ENCODE measurements at regions not wholly inside any gene's neighbourhood (a gene's known extent, or its start where the extent isn't known, plus 50 kb on each side); places are given as distances from the start of the nearest gene placed in this dataset.
"Not testable (repeated sequence)": the region's sequence is repeated elsewhere in the genome, so short reads cannot be mapped to it uniquely, and the experiment has no call there.

DNA sequence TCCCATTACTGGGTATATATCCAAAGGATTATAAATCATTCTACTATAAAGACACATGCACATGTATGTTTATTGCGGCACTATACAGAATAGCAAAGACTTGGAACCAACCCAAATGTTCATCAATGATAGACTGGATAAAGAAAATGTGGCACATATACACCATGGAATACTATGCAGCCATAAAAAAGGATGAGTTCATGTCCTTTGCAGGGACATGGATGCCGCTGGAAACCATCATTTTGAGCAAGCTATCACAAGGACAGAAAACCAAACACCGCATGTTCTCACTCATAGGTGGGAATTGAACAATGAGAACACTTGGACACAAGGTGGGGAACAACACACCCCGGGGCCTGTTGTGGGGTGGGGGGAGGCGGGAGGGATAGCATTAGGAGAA is 57.0 kb upstream of the NEUROD1 start:
- DNase-seq = not testable (repeated sequence)

- no peak for DNase-seq
Measured at GRCh38 chr2:181738074-181738473, 57.8 kb upstream of the NEUROD1 start.

DNA sequence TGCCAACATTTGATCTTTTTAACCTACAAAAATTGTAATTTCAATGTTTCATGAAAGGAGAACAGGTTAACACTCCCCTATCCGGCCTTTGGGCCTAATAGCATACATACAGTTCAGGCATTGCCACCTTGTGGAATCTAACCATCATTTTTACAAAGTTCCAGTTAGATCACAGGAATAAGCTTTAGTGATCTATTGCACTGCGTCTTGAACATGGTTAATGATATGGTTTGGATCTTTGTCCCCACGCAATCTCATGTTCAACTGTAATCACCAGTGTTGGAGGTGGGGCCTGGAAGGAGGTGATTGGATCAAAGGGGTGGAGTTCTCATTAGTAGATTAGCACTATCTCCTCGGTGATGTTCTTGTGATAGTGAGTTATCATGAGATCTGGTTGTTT is 58.2 kb upstream of the NEUROD1 start:
- no peak for DNase-seq

DNA sequence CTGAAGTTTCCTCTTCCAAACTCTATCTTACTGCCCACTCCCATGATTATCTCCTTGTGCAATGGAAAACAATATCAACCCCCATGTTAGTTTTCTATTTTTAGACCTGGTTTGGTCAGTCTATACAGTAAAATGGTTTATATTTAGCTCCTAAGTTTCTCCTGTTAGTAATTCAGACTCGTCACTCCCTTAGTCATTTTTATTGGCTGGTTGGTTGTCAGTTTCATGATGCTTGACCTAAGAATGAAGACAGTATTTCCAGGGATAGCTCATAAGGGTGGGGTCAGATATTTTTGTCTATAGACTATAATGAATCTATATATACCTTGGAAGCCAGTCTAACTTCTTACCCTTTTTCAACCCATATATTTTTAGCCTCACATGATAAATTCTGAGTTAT is 61.4 kb upstream of the NEUROD1 start:
- DNase-seq = no peak

- DNase-seq = no peak
Measured at GRCh38 chr2:181742361-181742760, 62.0 kb upstream of the NEUROD1 start.

DNA sequence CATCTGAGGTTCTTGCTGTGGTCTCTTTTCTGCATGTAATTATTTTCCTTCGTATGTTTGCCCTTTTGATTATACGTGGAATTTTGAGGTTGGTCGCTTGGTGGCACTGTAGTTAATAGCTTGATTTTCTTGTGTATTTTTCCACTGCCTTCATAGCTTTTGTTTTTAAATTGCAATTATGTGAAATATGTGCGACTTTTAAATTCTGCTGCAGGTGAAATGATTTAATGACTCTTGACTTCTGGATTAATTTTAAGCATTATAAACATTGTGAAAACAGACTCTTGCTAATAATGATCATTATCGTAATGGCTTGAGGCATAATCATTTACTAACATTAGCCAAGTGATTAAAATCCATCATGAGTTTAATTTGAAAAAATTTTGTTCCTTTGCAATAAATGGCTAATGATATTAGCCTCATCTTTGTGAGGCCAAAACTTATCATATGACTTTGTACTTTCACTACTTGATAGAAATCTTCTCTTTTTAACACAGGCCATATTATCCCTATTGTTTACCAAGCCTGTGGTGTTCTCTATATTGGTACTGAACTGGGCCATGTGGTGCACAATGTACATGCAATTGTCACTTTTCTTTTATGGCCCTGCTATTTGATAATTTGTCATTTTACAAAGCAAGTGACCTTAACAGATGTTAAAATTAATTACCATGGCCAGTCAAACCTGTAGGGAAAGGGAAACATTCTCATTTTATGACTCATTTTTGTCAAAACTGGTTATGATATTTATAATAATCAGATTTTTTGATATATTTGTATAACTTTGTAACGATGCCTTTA is 62.8 kb upstream of the NEUROD1 start:
- DNase-seq = peak; percentile 15

- DNase-seq = no peak
Measured at GRCh38 chr2:181743723-181744031, 63.4 kb upstream of the NEUROD1 start.

GRCh38 chr2:181745796-181746540 is 65.7 kb upstream of the NEUROD1 start:
- DNase-seq = no peak

DNA sequence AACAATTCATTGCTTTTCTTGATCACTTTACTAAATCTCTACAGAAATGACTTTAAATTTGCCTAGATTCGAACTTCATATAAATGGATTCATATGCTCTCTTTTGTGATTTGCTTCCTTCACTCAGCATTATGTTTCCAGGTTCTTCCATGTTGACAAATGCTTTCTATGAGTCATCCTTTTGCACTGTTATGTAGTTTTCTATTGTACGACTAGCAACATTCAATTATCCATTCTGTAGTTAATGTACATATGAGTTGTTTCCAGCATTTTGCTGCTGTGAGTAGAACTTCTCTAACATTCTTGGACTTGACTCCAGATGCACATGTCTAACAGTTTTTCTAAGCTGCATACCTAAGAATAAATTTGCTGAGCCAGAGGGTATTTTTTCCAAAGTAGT is 66.5 kb upstream of the NEUROD1 start:
- no peak for DNase-seq

DNA sequence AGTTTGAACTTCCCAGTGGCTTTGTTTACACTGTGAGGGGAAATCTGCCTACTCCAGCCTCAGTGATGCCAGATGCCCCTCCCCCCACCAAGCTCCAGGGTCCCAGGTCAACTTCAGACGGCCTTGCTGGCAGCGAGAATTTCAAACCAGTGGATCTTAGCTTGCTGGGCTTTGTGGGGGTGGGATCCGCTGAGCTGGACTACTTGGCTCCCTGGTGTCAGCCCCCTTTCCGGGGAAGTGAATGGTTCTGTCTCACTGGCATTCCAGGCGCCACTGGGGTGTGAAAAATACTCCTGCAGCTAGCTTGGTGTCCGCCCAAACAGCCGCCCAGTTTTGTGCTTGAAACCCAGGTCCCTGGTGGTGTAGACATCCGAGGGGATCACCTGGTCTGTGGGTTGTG is 70.0 kb upstream of the NEUROD1 start:
- DNase-seq = no peak

DNA sequence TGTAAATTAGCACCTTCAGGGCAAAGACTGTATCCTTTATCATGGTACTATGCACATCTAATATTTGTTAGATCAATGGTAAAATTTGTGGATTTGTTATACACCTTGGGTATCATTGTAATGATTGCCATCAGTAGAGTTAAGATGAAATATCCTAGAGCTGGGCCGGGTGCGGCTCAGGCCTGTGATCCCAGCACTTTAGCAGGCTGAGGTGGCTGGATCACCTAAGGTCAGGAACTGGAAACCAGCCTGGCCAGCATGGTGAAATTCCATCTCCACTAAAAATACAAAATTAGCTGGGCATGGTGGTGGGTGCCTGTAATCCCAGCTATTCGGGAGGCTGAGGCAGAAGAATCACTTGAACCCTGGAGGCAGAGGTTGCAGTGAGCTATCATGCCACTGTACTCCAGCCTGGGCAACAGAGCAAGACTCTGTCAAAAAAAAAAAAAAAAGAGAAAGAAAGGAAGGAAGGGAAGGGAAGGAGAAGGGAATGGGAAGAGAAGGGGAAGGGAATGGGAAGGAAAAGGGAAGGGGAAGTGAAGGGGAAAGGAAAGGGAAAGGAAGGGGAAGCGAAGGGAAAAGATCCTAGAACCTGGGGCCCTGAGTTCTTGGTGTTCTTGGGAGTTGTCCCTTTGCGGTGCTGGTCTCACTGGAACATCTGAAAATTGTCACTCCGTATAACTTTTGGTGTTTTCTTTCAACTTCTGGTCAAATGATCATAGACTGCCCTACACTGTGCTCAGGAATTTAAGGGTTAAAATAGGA is 71.1 kb upstream of the NEUROD1 start:
- DNase-seq = no peak

DNA sequence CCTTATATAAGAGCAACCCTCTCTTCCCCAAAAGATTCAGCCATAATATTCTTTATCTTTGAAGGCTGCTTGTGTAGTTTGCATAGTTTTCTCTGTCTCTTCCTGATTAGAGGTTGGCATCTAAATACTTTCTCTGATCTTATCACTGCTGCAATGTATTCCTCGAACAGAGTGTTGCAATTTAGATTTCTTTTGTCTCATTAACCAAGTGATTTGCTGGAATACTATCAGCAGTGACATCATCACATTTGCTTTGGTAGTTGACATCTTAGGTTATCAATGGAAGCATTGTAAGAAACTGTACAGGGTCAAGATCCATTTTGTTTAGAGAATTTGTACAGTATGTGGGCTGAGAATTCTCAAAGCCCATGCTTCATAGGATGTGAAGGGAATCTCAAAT is 72.0 kb upstream of the NEUROD1 start:
- DNase-seq = no peak

DNA sequence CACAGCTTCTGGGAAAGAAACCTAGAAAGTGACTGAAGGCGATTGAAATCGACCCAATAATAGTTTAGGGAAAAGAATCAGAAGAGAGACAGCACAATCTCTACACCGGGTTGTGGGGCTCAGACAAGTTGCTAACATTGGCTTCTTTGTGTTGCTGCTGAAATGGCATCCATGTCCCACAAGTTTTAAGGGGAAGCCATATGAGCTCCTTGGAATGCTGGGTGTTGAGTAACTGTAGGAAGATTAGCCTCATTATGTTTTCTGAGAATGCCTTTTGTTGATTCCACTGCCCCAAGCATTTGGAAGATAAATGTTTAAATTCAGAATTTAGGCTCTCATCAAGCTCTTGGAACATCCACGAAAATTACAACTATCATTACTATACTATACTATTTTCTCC is 73.4 kb upstream of the NEUROD1 start:
- no peak for DNase-seq

DNA sequence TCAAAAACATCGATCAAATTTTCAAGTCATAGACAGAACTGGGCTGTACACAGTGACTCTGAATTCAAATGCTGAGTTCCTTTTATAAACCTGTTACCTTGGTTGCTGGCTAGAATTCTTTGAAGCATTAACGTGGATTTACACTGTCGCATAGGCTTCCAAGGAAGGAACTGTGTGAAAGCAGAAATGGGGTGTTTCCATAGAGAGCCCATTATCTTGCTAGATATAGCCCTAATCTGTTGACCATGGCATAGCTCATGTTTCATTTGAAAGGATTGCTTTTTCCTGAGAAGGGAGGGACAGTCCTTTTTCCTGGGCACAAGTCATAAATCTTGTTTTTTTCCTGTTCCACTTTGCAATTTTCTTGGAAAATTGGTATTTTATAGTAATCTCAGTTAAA is 73.8 kb upstream of the NEUROD1 start:
- DNase-seq = no peak

GRCh38 chr2:181755181-181755580 is 74.9 kb upstream of the NEUROD1 start:
- DNase-seq = no peak

GRCh38 chr2:181760521-181760920 is 80.2 kb upstream of the NEUROD1 start:
- DNase-seq = no peak

GRCh38 chr2:181761175-181761574 is 80.9 kb upstream of the NEUROD1 start:
- DNase-seq = no peak

DNA sequence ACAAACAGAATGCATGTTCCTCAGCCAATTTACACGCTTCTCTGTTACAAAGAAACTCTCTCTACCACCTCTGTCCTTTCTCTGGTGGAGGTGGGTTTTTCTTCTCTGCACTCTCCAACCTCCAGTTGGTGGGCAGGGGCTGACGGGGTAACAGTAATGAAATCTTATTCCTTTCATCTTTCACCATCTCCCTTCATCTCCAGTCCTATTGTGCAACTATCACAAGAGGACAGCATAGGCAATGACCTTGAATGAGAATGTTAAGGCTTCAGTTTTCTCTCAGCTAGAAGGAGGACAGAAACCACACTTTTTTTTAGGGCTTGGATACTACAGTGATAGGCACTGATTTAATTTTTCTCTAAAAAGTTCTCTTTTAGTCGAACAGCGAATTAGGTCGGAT is 81.7 kb upstream of the NEUROD1 start:
- DNase-seq = no peak

GRCh38 chr2:181762848-181763247 is 82.5 kb upstream of the NEUROD1 start:
- no peak for DNase-seq

- DNase-seq = no peak
Measured at GRCh38 chr2:181763423-181763822, 83.1 kb upstream of the NEUROD1 start.

DNA sequence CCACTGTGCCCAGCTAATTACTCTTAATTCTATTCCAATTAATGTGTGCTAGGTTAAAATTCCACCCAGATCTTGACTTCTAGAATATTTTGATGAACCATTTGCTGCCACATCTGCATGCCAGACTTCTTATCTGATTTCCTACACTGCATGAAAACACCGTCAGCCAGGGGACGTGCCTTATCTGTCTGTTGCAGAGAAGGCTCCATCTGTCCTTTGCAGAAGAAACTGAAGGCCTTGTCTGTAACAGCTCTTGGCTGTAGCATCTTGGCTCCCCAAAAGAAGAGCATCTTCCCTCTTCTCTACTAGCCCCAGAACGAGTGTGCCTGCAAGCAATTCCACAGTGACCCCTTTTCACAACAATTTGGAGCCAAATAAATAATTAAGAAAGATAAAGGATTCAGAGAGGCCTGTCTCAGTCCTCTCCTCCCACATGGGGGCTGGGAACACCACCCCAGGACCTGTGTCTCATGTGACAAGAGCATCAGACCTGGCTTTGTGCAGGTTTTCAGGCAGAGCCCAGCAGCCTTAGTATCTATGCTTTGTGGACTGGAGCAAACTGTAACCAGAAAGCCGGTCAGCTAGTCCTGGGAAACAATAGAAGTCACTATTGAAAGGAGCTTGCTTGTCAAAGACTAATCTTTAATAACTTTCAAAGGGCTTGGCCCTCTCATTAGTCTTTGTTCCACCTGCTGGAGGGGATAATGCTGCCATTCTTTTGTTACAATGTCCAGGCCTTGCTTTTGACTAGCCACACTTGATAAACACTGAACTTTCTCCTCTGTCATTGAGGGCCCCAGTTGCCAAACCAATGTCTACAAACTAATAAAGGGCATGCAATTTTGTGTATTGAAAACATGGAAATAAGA is 84.0 kb upstream of the NEUROD1 start:
- no peak for DNase-seq

- no peak for DNase-seq
Measured at GRCh38 chr2:181766129-181766528, 85.8 kb upstream of the NEUROD1 start.

DNA sequence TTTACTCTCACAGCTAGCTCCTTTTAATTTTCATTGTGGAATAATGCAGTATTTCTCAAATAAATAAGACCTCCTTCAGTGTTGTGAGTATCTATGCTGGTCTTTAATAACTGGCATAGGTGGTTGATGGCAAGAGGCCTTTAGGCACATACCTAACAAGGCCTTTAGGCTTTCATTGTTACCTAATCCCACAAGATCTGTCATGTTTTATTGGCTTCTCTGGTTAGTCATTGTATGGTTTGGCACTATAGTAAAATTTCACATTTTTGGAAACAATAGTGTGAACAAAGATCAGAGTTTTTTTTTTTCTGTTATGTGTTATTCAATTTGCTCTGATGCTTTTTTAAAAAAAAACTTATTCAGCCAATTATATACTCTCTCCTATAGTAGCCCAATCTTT is 89.8 kb upstream of the NEUROD1 start:
- DNase-seq = no peak

All from NCI-H1092 (cell line).